ENCODE measurements at regions not wholly inside any gene's neighbourhood (a gene's known extent, or its start where the extent isn't known, plus 50 kb on each side); places are given as distances from the start of the nearest gene placed in this dataset.
A peak's percentile ranks its signal among the peaks of the same experiment; 100 is the strongest.

DNA sequence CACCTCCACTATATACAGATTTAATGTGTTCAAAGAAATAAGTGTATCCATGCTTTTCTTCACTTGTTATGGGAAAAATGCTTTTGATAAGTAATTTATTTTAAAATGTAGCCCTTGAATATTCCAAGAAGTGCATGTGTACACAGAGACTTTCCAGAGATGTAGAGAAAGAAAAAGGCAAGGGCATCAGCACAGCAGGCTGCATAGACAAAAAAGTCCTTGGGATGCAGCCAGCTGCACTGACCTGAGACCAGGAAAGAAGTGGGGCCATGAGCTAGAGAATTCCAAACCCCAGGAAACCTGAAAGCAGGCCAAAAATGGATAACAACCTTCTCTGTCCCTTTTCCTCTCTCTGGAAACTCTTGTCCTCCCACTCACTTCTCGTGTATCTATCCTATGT, 51.6 kb upstream of the PRDM8 start:
- DNase-seq, result no peak

DNA sequence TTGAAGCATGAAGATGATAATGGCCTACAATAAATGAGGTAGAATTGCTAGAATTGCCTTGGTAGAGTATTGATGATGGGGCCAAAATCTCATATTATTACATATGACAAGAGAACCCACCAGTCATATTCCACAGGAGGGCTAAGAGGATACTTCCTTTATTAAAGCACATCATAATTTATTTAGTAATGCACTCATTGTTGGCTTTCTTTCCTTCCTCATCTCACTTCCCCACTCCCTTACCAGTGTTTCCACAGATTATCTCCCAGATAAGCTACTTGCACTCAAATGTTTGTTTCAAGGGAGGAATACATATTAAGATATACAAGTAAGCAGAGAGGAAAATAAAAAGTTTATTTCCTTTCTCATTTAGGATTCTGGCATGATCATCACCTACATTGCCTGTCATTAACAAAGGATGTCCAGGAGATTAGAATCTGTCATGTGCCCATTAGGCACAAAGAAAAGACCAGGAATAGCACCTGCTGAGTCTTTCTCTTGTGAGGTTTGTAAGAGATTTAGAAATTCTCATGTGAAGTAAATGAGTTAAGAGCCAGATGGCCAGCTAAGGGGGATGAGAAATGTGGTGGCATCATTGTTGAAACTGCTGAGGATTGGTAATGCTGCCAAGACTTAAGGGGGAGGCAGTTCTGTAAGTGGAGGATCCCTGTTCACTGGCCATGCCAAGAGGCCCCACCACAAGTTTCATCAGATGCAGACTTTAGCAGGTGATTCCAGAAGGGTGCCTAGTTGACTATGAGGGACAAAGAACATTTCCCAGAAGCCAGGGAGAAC, 52.4 kb upstream of the PRDM8 start:
- no peak for DNase-seq

DNA sequence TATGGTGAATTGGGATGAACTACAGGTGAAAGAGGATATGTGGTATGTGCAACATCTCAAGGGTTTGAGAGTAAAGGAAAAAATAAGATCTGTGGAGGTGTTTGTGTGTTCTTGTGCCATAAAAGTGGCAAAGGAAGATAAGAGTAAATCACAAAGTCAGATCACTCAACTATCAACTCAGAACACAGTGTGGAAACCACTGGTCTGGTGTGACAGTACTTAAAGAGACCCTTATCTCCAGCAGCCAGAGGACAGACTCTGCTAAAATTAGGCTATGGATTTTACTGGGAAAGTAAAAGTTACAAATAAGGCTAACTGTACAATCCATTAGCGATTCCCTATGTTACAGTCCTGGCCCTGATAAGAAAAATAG, 54.0 kb upstream of the PRDM8 start:
- DNase-seq, result no peak

DNA sequence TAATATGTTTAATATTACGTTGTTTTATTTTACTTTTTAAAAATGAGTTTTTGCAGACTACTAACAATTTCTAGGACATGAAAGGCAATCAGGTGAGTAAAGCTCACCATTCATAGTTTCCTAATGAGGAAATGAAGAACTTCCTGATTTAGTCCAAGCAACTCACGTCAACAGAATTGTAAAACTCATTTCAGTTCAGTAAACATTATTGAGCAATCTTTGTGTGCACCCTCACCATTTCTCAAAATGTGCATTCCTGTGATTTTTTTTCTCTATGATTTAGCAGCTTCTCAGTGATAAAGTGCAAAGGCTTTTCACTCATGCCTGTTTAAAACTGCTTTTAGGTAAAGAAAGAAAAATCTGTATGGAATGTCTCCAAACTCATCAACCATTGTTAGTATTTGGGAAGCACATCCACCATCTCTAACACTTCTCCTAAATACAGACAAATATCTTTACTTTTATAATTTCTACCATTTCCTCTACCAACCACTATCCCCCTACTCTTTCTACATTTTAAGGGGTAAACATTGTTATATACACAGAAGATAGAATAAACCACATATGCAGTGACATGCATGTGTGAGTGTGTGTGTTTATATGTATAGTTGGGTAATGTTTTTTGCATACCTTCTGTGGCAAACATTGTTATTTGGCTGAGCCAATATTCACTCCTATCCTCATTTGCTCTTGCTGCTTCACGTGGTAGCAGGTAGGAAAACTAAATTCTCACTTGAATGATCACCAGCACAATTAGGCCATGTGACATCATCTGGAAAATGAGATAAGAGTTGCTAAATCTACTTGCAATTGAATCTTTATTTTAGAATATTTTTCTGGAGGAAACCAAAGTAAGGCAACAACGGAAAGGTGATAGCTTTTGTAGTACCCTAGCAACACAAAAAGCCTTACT, 54.7 kb upstream of the PRDM8 start:
- DNase-seq, result no peak

DNA sequence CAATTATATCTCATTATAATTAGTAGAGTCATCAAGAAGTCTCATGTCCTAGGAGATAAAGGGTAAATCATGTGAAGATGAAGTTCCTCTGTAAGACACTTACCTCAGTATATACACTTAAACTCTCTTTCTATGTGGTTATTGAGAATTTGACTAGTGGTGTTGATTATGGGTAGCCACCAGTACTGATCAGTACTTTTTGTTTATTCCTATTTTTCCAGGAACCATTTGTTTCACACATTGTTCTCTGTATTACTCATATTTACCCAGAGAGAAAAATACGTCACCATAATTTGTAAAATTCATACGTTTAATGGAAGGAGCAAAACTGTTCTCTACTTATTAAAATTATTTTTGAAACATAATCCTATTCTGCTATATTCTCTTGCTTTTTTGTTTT, 55.8 kb upstream of the PRDM8 start:
- no peak for DNase-seq

DNA sequence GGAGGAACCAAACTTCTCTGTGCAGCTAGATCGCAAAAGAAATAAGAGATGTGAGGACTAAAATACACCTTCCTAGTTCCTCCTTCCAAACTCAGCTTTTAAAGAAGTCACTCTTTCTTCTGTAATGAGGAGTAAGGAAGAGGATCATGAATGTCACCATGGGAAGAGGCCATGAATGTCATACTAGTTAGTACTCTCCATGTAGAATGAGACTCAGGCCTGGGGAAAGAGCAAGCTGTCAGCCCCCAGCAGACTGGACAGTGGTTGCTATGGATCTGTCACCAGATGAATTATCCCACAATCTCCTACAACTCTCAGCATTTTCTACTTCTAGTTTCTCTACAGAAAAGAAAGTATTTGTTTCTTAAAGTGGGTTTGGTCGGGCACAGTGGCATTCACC, 57.1 kb upstream of the PRDM8 start:
- no peak for DNase-seq

DNA sequence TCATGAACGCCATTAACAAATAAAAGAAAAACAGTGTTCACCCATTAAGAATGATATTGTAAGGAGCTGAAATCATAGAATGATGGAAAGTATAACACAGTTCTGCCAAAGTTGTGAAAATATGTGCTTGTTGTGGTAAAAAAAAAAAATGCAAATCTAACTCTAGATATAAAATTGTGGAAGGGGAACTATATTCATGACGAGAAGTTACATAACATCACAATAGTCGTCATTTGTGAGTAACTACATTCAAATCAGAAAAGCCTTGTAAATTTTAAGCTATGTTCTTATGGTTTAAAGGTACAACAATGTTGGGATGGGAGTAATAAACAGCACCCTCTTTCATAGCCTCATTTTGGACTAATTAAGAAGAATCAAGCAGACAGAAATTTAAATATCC, 57.6 kb upstream of the PRDM8 start:
- DNase-seq, result no peak

DNA sequence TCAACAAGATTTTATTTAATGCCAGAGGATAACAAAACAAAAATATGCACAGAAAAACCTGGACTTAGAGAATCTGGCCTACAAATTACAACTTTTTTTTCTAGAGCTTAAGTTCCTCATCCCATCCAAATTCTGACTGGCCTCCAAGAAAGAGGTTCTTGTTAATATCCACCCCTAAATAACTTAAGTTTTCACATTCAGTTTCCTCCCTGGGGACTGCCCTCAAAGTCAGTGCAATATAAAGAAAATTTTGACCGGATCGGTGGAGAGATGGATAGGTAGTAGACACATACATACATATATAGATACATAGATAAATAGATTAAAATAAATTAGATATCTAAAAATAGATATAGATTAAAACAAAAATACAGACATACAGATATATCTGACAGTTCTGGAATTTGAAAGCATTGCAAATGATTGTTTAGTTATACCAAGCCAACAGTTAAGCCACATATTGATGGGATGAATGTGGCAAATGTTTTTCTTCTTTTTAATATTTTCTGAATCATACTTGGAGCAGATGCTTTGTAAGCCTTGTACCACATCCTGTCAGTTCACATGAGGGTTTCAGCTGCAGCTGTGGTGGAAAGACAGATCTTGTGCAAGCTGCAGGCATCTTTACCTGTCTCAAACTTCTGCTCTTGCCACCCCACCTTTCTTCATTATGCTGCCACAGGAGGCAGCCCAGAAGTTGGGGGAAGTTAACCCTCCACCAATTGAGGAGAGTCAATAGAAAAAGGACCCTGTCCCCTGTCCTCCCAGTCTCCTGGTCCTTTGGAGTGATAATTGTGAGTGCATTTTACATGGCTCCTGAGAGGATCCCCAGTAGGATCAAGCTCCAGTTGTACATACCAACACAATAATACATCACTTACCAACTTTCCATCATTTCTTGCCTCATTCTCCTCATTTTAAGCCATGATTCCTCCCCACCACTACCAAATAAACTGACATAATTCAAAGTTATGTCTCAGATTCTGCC, 58.5 kb upstream of the PRDM8 start:
- peak; percentile 61 for DNase-seq

DNA sequence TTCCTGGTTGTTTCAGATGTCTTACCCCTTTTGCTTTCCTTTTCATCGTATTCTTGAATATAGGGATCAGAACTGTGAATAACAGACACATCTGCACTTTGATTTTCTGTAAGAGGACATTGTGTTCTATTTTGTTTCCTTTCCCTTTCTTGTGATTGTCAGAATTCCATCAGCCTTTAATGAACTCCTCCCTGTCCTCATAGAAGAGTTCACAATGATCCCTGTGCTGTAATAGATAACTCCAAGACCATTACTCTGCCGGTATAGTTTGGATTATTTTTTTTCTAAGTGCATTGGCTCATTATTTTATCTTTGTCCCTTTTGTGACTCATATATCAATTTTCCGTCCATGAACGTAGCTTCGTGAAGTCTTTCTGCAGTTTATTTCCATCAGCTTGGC, 59.7 kb upstream of the PRDM8 start:
- no peak for DNase-seq

DNA sequence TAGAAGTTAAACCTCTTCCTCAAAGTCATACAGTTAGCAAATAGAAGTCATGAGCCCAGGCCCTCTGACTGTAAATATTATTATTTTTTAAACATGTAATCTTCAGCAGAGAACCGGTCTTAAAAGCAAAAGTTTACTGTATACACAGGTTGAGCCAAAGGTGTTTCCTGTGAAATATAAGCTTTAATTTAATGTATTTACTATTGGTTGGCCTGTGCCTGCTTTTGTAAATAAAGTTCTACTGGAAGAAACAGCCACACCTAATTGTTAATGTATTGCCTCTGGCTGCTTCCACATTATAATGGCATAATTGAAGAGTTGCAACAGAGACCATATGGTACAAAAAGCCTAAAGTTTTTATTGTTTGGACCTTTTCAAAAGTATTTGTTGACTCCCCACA, 61.0 kb upstream of the PRDM8 start:
- DNase-seq, result no peak

DNA sequence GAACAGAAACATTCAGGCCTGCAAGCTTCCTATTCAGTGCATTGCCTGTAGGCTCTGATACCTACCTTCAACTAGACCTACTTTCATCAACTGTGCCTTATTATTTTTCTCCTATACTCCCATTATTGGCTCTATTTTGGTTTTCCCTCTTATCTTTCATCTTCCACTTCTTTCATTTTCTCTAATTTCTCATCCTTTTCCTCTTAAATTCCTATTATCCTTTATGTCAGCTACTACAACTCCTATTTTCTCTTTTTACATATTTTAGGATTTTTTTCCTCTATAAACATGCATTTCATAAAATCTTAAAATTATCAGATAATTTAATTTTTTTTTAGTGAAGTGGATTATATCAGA, 61.6 kb upstream of the PRDM8 start:
- DNase-seq, result no peak

DNA sequence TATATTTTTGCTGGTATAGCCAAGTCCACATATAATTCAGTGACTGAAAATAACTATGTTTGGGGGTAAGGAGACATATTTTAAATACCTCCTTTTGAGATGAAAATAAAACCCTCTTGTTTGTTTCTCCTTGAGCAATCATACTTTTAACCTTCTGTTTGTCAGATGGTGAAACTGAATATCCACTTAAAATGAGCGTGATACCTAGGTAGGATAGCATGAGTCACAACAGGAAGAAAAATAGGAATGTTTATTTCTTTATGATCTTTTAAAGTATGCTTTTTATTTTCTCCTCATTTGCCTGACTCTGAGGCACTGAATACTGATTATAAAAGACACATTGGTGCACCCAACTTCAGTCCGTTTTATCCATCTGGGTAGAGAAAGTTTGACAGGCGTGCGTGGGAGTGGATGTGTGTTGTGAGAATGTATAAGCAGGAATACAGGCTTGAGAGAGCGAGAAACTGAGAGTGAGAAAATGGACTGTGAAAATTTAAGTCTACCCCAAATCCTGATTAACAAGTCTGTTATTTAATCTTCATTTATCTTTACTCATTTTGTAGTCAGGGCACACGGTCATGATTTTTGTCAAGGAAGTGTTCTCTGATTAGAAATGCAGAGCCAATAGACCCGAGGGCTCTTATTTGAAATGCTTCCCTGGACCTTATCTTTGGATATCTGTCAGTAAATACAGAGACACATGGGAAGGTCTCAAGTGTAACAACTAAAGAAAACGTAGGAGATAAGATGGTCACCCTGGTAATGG, 62.1 kb upstream of the ANTXR2 start:
- no peak for DNase-seq

DNA sequence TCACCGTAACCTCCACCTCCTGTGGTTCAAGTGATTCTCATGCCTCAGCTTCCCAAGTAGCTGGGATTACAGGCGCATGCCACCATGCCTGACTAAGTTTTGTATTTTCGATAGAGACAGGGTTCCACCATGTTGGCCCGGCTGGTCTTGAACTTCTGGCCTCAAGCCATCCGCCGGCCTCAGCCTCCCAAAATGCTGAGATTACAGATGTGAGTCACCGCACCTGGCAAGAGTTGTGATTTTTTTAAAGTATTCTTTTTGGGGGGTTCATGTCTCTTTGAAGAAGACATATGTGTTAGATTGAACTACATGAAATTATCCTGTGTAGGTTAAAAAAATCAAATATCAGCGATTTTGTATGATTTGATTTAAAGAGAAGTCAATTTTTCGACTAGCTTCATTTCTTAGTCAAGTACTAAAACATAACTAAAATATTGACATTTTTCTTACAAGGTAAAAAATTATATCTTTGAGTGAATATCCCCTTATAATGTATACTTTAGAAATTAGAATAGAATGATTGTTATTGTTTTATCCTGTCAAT, 60.3 kb upstream of the ANTXR2 start:
- no peak for DNase-seq

DNA sequence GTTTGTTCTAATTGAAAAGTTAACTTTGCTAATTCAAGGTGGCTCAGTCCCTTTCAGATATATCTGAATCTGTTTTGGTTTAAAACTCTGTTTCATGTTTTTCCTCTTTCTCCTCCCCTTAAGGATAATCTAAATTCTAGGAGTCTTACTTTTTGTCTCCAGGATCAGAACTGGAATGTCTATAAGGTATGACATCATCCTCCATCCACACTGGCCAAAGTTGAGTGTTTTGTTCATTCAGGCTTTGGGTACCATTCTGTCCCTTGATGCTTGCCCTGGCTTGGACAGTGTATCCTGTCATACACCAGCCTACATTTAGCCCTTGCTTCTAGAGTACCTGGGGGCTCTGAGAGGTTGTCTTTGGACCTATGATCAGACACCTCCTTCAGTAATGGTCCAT, 56.8 kb upstream of the ANTXR2 start:
- no peak for DNase-seq

DNA sequence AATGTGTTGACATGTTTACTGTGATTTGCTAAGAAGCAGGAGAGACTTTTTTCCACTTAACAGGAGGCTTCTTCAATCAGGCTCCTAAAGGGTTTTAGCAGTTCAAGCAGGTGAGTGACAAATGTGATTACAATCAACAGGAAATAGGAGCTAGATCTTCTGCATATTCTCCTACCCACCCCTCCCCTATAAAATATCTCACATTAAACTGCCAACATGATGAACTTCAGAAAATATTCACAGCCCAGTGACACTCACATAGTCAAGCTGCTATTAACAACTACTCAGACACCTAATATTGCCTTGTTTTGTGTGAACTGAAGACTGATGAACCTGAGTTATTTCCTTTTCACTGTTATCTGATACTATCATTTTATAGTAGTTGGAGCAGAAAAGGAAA, 55.9 kb upstream of the ANTXR2 start:
- no peak for DNase-seq

DNA sequence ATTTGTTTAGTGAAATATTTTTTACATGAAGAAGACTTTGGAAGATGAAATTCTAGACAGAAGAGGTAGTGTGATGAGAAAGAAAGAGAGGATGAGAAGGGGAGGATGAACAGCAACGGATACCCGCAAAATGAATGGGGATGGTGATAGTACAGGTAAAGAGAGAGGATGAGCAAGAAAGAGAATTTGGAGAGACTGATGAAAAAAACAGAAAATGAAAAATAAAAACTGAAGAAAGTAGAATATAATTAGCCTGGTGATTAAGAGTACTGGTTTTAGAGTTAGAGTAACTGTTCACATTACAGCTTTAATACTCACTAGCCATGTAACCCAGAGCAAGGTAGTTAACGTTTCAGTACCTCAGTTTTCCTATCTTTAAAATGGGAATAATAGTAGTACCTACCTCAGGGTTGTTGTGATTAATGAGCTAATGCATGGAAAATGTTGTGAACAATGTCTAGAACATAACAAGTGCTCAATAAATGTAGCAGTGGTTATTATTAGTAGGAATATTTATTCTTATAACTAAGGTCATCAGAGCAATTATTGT, 54.9 kb upstream of the ANTXR2 start:
- DNase-seq, result no peak

DNA sequence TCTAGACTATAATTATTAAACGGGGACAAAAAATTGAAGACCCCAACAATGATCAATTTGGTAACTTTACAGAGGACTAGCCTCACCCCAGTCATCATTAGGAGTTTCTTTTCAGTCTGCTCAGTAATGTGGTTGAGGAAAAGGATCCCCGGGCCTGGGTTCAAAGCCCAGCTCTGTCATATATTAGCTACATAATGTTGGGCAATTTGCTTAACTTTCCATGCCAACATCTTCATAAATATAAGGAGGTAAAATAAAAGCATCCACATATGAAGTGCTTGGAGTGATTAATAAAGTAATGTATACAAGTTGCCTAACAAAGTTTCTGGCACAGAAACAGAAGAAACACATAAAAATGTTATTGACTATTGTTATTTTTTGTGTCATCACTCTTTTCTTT, 53.4 kb upstream of the ANTXR2 start:
- DNase-seq, result no peak

DNA sequence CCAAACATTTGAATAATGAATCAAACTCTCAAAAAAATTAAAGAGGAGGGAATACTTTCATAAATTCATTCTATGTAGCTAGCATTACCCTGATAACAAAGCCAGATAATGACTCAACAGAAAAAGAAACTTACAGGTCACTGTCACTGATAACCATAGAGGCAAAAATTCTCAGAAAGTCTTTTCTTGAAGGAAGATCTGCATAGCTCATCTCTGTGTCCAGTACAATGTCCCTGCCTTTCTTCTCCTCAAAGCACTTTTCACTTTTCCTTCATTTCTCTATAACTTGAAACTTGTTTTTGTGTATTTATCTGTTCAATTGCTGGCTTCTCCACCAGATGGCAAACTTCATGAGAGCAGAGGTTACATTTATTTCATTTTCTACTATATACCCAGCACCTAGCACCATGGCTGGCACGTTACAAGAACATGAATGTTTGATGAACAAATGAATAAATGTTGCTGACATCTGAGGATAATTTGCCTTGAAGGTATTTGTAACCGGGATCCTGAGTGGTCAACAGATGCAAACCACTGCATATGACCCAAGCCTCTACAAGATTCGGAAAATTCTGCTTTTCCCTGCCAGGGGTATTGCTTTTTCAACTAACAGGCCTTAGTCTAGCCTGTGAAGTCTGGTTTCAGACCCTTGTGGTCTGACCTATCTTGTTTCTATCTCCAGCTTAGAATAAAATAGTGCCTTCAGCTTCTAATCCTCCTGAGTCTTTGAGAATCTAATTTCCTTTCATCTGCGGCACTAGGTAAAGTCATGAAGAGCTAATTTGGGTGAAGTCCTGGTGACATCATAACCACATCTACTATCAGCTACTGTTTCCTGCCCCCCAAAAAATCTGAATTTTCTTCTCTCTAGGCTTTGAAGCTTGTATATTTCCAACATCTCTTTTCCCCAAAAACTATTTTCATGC, 52.5 kb upstream of the ANTXR2 start:
- no peak for DNase-seq

DNA sequence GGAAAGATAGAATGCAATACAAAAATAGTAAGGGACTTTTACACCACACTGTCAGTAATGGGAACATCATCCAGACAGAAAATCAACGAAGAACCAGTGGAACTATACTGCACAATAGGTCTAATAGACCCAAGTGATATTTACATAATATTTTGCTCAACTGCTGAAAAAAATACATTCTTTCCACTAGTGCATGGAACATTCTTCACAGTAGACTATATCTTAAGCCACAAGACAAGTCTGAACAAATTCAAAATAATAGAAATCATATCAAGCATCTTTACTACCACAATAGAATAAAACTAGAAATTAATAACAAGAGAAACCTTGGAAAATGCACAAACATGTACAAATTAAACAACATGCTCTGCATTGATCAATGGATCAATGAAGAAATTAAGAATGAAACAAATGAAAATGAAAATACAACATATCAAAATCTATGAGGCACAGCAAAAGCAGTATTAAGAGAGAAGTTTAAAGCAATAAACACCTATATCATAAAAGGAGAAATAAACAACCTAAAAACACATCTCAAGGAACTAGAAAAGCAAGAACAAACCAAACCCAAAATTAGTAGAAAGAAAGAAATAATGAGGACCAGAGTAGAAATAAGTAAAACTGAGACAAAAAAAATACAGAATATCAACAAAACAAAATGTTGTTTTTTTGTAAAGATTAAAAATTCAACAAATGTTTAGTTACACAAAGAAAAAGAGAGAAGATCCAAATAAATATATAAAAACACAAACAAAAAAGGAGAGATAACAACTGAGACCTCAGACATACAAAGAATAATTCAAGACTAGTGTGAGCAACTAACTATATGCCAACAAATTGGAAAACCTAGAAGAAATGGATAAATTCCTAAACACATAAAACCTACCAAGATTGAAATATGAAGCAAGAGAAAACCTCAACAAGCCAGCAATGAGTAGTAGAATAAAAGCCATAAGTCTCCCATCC, 51.5 kb upstream of the ANTXR2 start:
- no peak for DNase-seq
